BJ (cell line): ENCODE measurements at regions not wholly inside any gene's neighbourhood (a gene's known extent, or its start where the extent isn't known, plus 50 kb on each side); places are given as distances from the start of the nearest gene placed in this dataset.

Experiments
- CTCF ChIA-PET: fragments of 350-600 bp; formaldehyde crosslinking; extraction: SDS; loops from one replicate; lab custom pipeline; 2021; ENCODE audit warnings: antibody characterized with exemption, inconsistent platforms; lab: Yijun Ruan, JAX
- POLR2A ChIA-PET: fragments of 300-600 bp; sonication (Branson Sonifier 250); formaldehyde crosslinking; extraction: SDS; loops from one replicate; lab custom pipeline; 2021; ENCODE audit warnings: antibody characterized with exemption; lab: Charles Lee
- DNase-seq: peaks from one replicate; pipeline ENCODE4 v3.0.0-alpha.2; 2011; ENCODE audit warnings: low read depth
- H3K27me3 ChIP-seq: 2 replicates; pipeline ENCODE4 v1.6.0; 2011; ENCODE audit warnings: low read length; ENCODE audit not compliant: control insufficient read depth, insufficient read depth
- H3K36me3 ChIP-seq: 2 replicates; pipeline ENCODE4 v1.5.1; 2011; ENCODE audit warnings: low read length; ENCODE audit not compliant: control insufficient read depth, insufficient read depth
- H3K4me3 ChIP-seq: 2 replicates; pipeline ENCODE4 v1.5.1; 2011; ENCODE audit warnings: low read depth, mild to moderate bottlenecking, control low read depth, low read length
- CTCF ChIP-seq: IDR thresholded peaks from 2 replicates; pipeline ENCODE4 v1.5.1; 2011; ENCODE audit warnings: low read depth, mild to moderate bottlenecking, control low read depth, inconsistent platforms, low read length, moderate library complexity; ENCODE audit not compliant: insufficient read depth

GRCh38 chr4:96301715-96302114 is 461.8 kb downstream of the PDHA2 start:
- no peak for TF ChIP-seq CTCF
- no peak for DNase-seq
- POLR2A ChIA-PET = no interaction called here
- Histone ChIP-seq H3K27me3 (no peaks in the 10 kb centered on the region), H3K36me3 (no peaks in the 10 kb centered on the region), H3K4me3 (no peak overlapping the region)
- CTCF ChIA-PET = no interaction called here

- ChIA-PET CTCF (no interaction called here), POLR2A (no interaction called here)
- no peak overlapping the region for H3K4me3 ChIP-seq
- no peak for DNase-seq
- no peaks in the 10 kb centered on the region for H3K27me3 ChIP-seq
- no peaks in the 10 kb centered on the region for H3K36me3 ChIP-seq
- TF ChIP-seq CTCF = no peak
These were observed 465.1 kb downstream of the PDHA2 start for GRCh38 chr4:96305030-96305429.

- CTCF ChIA-PET = no interaction called here
- Histone ChIP-seq H3K36me3 (no peaks in the 10 kb centered on the region), H3K27me3 (no peaks in the 10 kb centered on the region), H3K4me3 (no peak overlapping the region)
- POLR2A ChIA-PET = no interaction called here
- TF ChIP-seq CTCF = no peak
- DNase-seq = no peak
These were observed 472.3 kb downstream of the PDHA2 start for GRCh38 chr4:96312046-96312685.

GRCh38 chr4:96315815-96316214 is 475.9 kb downstream of the PDHA2 start:
- H3K4me3 ChIP-seq = no peak overlapping the region
- no peak for DNase-seq
- H3K36me3 ChIP-seq = no peaks in the 10 kb centered on the region
- POLR2A ChIA-PET = no interaction called here
- no peaks in the 10 kb centered on the region for H3K27me3 ChIP-seq
- CTCF ChIA-PET = no interaction called here
- no peak for TF ChIP-seq CTCF

GRCh38 chr4:96316776-96317175 is 476.9 kb downstream of the PDHA2 start:
- POLR2A ChIA-PET = no interaction called here
- no peak for TF ChIP-seq CTCF
- H3K4me3 ChIP-seq = no peak overlapping the region
- CTCF ChIA-PET = no interaction called here
- no peaks in the 10 kb centered on the region for H3K36me3 ChIP-seq
- H3K27me3 ChIP-seq = no peaks in the 10 kb centered on the region
- no peak for DNase-seq
